NCI-H510A (cell line): ENCODE measurements at regions not wholly inside any gene's neighbourhood (a gene's known extent, or its start where the extent isn't known, plus 50 kb on each side); places are given as distances from the start of the nearest gene placed in this dataset.
"Not testable (repeated sequence)": the region's sequence is repeated elsewhere in the genome, so short reads cannot be mapped to it uniquely, and the experiment has no call there.

Experiments
- DNase-seq: peaks from one replicate; lab custom pipeline; 2025; lab: John Stamatoyannopoulos, UW

- no peak for DNase-seq
These were observed 633.2 kb upstream of the FAM174A start for GRCh38 chr5:99901972-99902371.

- DNase-seq, result no peak
These were observed 634.8 kb upstream of the FAM174A start for GRCh38 chr5:99900302-99900852.

- no peak for DNase-seq
These were observed 655.2 kb upstream of the FAM174A start for GRCh38 chr5:99879791-99880511.

- DNase-seq, result no peak
These were observed 656.3 kb upstream of the FAM174A start for GRCh38 chr5:99878830-99879229.

- no peak for DNase-seq
These were observed 668.4 kb upstream of the FAM174A start for GRCh38 chr5:99866740-99867139.

- DNase-seq, result no peak
These were observed 670.0 kb upstream of the FAM174A start for GRCh38 chr5:99865159-99865558.

GRCh38 chr5:99835791-99836190 is 699.4 kb upstream of the FAM174A start:
- no peak for DNase-seq

GRCh38 chr5:99827136-99827535 is 708.0 kb upstream of the FAM174A start:
- no peak for DNase-seq

- DNase-seq, result no peak
These were observed 717.4 kb upstream of the FAM174A start for GRCh38 chr5:99817796-99818195.

- no peak for DNase-seq
These were observed 720.7 kb upstream of the FAM174A start for GRCh38 chr5:99814321-99815063.

GRCh38 chr5:99808657-99809230 is 726.4 kb upstream of the FAM174A start:
- no peak for DNase-seq

- no peak for DNase-seq
These were observed 727.8 kb upstream of the FAM174A start for GRCh38 chr5:99807346-99807745.

GRCh38 chr5:99795031-99795430 is 740.1 kb upstream of the FAM174A start:
- no peak for DNase-seq

- DNase-seq, result no peak
These were observed 746.7 kb upstream of the FAM174A start for GRCh38 chr5:99788482-99788881.

GRCh38 chr5:99775189-99775588 is 760.0 kb upstream of the FAM174A start:
- no peak for DNase-seq

GRCh38 chr5:99773290-99773689 is 761.9 kb upstream of the FAM174A start:
- no peak for DNase-seq

- no peak for DNase-seq
These were observed 763.9 kb upstream of the FAM174A start for GRCh38 chr5:99771296-99771695.

GRCh38 chr5:99765011-99765410 is 770.2 kb upstream of the FAM174A start:
- DNase-seq, result no peak

- DNase-seq, result no peak
These were observed 772.0 kb upstream of the FAM174A start for GRCh38 chr5:99763021-99763774.

- DNase-seq, result no peak
These were observed 787.8 kb upstream of the FAM174A start for GRCh38 chr5:99747342-99747741.

- not testable (repeated sequence) for DNase-seq
These were observed 802.0 kb upstream of the FAM174A start for GRCh38 chr5:99733146-99733545.

GRCh38 chr5:99730653-99731052 is 801.8 kb upstream of the CHD1 start:
- not testable (repeated sequence) for DNase-seq
